H1 (cell line): ENCODE measurements at regions not wholly inside any gene's neighbourhood (a gene's known extent, or its start where the extent isn't known, plus 50 kb on each side); places are given as distances from the start of the nearest gene placed in this dataset.

Source experiments
- SRF ChIP-seq: IDR thresholded peaks from 2 replicates; pipeline ENCODE4 v1.6.1; 2011; ENCODE audit warnings: mild to moderate bottlenecking, low read depth, low read length, moderate library complexity
- TAF7 ChIP-seq: optimal IDR thresholded peaks from 2 replicates; pipeline ENCODE3; 2011; ENCODE audit warnings: low read depth, mild to moderate bottlenecking, inconsistent platforms, low read length, moderate library complexity, borderline replicate concordance
- TF ChIP-seq, protein P1 (sequence below): fragments of 300-600 bp; sonication (generic); IDR thresholded peaks from 2 replicates; pipeline ENCODE4 v1.7.1; 2012; ENCODE audit warnings: low read length, moderate library complexity, mild to moderate bottlenecking, inconsistent platforms; ENCODE audit not compliant: insufficient replicate concordance

DNA sequence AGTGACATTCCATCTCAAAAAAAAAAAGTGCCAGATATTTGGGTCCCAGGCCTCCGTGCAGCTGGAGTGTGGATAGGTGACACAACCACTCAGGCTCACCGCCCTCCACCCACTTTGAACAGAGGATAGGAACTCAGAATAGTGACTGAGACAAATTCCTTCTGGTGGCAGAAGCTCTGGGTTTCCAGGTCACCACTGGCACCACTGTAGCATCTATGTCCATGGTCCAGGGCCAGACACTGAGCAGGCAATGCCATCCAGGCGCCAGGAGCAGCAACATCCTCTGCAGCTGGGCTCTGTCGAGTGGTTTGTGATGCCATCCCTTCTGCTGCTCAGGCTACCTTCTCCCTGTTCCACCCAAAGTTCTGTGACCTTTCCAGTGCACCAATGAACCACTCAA lies 81.5 kb upstream of the PTPRM start (continued):
- TF ChIP-seq, protein P1, sequence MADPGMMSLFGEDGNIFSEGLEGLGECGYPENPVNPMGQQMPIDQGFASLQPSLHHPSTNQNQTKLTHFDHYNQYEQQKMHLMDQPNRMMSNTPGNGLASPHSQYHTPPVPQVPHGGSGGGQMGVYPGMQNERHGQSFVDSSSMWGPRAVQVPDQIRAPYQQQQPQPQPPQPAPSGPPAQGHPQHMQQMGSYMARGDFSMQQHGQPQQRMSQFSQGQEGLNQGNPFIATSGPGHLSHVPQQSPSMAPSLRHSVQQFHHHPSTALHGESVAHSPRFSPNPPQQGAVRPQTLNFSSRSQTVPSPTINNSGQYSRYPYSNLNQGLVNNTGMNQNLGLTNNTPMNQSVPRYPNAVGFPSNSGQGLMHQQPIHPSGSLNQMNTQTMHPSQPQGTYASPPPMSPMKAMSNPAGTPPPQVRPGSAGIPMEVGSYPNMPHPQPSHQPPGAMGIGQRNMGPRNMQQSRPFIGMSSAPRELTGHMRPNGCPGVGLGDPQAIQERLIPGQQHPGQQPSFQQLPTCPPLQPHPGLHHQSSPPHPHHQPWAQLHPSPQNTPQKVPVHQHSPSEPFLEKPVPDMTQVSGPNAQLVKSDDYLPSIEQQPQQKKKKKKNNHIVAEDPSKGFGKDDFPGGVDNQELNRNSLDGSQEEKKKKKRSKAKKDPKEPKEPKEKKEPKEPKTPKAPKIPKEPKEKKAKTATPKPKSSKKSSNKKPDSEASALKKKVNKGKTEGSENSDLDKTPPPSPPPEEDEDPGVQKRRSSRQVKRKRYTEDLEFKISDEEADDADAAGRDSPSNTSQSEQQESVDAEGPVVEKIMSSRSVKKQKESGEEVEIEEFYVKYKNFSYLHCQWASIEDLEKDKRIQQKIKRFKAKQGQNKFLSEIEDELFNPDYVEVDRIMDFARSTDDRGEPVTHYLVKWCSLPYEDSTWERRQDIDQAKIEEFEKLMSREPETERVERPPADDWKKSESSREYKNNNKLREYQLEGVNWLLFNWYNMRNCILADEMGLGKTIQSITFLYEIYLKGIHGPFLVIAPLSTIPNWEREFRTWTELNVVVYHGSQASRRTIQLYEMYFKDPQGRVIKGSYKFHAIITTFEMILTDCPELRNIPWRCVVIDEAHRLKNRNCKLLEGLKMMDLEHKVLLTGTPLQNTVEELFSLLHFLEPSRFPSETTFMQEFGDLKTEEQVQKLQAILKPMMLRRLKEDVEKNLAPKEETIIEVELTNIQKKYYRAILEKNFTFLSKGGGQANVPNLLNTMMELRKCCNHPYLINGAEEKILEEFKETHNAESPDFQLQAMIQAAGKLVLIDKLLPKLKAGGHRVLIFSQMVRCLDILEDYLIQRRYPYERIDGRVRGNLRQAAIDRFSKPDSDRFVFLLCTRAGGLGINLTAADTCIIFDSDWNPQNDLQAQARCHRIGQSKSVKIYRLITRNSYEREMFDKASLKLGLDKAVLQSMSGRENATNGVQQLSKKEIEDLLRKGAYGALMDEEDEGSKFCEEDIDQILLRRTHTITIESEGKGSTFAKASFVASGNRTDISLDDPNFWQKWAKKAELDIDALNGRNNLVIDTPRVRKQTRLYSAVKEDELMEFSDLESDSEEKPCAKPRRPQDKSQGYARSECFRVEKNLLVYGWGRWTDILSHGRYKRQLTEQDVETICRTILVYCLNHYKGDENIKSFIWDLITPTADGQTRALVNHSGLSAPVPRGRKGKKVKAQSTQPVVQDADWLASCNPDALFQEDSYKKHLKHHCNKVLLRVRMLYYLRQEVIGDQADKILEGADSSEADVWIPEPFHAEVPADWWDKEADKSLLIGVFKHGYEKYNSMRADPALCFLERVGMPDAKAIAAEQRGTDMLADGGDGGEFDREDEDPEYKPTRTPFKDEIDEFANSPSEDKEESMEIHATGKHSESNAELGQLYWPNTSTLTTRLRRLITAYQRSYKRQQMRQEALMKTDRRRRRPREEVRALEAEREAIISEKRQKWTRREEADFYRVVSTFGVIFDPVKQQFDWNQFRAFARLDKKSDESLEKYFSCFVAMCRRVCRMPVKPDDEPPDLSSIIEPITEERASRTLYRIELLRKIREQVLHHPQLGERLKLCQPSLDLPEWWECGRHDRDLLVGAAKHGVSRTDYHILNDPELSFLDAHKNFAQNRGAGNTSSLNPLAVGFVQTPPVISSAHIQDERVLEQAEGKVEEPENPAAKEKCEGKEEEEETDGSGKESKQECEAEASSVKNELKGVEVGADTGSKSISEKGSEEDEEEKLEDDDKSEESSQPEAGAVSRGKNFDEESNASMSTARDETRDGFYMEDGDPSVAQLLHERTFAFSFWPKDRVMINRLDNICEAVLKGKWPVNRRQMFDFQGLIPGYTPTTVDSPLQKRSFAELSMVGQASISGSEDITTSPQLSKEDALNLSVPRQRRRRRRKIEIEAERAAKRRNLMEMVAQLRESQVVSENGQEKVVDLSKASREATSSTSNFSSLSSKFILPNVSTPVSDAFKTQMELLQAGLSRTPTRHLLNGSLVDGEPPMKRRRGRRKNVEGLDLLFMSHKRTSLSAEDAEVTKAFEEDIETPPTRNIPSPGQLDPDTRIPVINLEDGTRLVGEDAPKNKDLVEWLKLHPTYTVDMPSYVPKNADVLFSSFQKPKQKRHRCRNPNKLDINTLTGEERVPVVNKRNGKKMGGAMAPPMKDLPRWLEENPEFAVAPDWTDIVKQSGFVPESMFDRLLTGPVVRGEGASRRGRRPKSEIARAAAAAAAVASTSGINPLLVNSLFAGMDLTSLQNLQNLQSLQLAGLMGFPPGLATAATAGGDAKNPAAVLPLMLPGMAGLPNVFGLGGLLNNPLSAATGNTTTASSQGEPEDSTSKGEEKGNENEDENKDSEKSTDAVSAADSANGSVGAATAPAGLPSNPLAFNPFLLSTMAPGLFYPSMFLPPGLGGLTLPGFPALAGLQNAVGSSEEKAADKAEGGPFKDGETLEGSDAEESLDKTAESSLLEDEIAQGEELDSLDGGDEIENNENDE: no peak
- TF ChIP-seq TAF7 (no peak), SRF (no peak)
